GM19043 (cell line): ENCODE measurements at regions not wholly inside any gene's neighbourhood (a gene's known extent, or its start where the extent isn't known, plus 50 kb on each side); places are given as distances from the start of the nearest gene placed in this dataset.

Source experiments
- ATAC-seq: cut with Tn5 transposase; IDR thresholded peaks from one replicate; pipeline ENCODE4 v1.9.1; 2021; ENCODE audit warnings: low read depth; ENCODE audit not compliant: unreplicated experiment

- ATAC-seq, result no peak
Measured at GRCh38 chr5:98563885-98564653, 209.4 kb upstream of the RGMB start.

GRCh38 chr5:98564836-98565235, 208.6 kb upstream of the RGMB start:
- ATAC-seq, result no peak

- ATAC-seq, result no peak
Measured at GRCh38 chr5:98568336-98568735, 205.1 kb upstream of the RGMB start.

GRCh38 chr5:98569288-98569687, 204.2 kb upstream of the RGMB start:
- no peak for ATAC-seq

- ATAC-seq, result no peak
Measured at GRCh38 chr5:98570010-98570409, 203.5 kb upstream of the RGMB start.

- ATAC-seq, result no peak
Measured at GRCh38 chr5:98570661-98571191, 202.7 kb upstream of the RGMB start.

- ATAC-seq, result no peak
Measured at GRCh38 chr5:98573834-98574320, 199.6 kb upstream of the RGMB start.

- no peak for ATAC-seq
Measured at GRCh38 chr5:98576275-98576674, 197.2 kb upstream of the RGMB start.

GRCh38 chr5:98578438-98578837, 195.0 kb upstream of the RGMB start:
- no peak for ATAC-seq

- ATAC-seq, result no peak
Measured at GRCh38 chr5:98581112-98581997, 192.1 kb upstream of the RGMB start.

GRCh38 chr5:98583586-98583985, 189.9 kb upstream of the RGMB start:
- no peak for ATAC-seq

- ATAC-seq, result no peak
Measured at GRCh38 chr5:98585661-98586310, 187.7 kb upstream of the RGMB start.

- no peak for ATAC-seq
Measured at GRCh38 chr5:98586581-98586980, 186.9 kb upstream of the RGMB start.

- no peak for ATAC-seq
Measured at GRCh38 chr5:98587166-98587565, 186.3 kb upstream of the RGMB start.

- no peak for ATAC-seq
Measured at GRCh38 chr5:98588215-98588614, 185.2 kb upstream of the RGMB start.

GRCh38 chr5:98593418-98593817, 180.0 kb upstream of the RGMB start:
- ATAC-seq, result no peak

- no peak for ATAC-seq
Measured at GRCh38 chr5:98594098-98594497, 179.4 kb upstream of the RGMB start.

- no peak for ATAC-seq
Measured at GRCh38 chr5:98599016-98599415, 174.4 kb upstream of the RGMB start.

- ATAC-seq, result no peak
Measured at GRCh38 chr5:98602534-98603112, 170.8 kb upstream of the RGMB start.

- no peak for ATAC-seq
Measured at GRCh38 chr5:98603456-98603855, 170.0 kb upstream of the RGMB start.
